BLaER1 (cell line): ENCODE measurements at regions not wholly inside any gene's neighbourhood (a gene's known extent, or its start where the extent isn't known, plus 50 kb on each side); places are given as distances from the start of the nearest gene placed in this dataset.
"Not testable (repeated sequence)": the region's sequence is repeated elsewhere in the genome, so short reads cannot be mapped to it uniquely, and the experiment has no call there.

Experiments used
- H3K27ac ChIP-seq: shearing (Covaris generic); formaldehyde crosslinking; 2 replicates; pipeline ENCODE4 v1.8.1; 2022
- H3K27me3 ChIP-seq: shearing (Covaris generic); formaldehyde crosslinking; 2 replicates; pipeline ENCODE4 v1.8.1; 2022
- H3K36me3 ChIP-seq: shearing (Covaris generic); formaldehyde crosslinking; 2 replicates; pipeline ENCODE4 v1.8.1; 2022
- H3K4me1 ChIP-seq: shearing (Covaris generic); formaldehyde crosslinking; 2 replicates; pipeline ENCODE4 v1.8.1; 2022
- H3K4me2 ChIP-seq: shearing (Covaris generic); formaldehyde crosslinking; 2 replicates; pipeline ENCODE4 v1.8.1; 2022
- H3K4me3 ChIP-seq: shearing (Covaris generic); formaldehyde crosslinking; 2 replicates; pipeline ENCODE4 v1.8.1; 2022
- H3K9ac ChIP-seq: shearing (Covaris generic); formaldehyde crosslinking; 2 replicates; pipeline ENCODE4 v1.8.1; 2022
- H3K9me3 ChIP-seq: shearing (Covaris generic); formaldehyde crosslinking; 2 replicates; pipeline ENCODE4 v1.8.1; 2022
- H4K20me1 ChIP-seq: shearing (Covaris generic); formaldehyde crosslinking; 2 replicates; pipeline ENCODE4 v1.8.1; 2022
- Cebpa-rat ChIP-seq: shearing (Covaris generic); IDR thresholded peaks from 2 replicates; pipeline ENCODE4 v1.8.1; 2022

GRCh38 chr10:90087197-90088023 is 386.0 kb downstream of the KIF20B start:
- H3K9ac ChIP-seq = no peak overlapping the region
- H3K9me3 ChIP-seq = peaks cover 7% of the 10 kb centered on the region; the same call in 1 of the 2 replicates
- H3K27ac ChIP-seq = no peak overlapping the region
- H3K4me2 ChIP-seq = no peak overlapping the region
- H4K20me1 ChIP-seq = no peaks in the 10 kb centered on the region
- H3K27me3 ChIP-seq = no peaks in the 10 kb centered on the region
- peaks cover 8% of the 10 kb centered on the region; the same call in 1 of the 2 replicates for H3K4me1 ChIP-seq
- H3K36me3 ChIP-seq = 0 out of 2 replicates have a peak, but pooled peaks cover 7% of the 10 kb centered on the region
- no peak for TF ChIP-seq Cebpa-rat
- H3K4me3 ChIP-seq = no peak overlapping the region

- TF ChIP-seq Cebpa-rat = no peak
- no peak overlapping the region for H3K4me2 ChIP-seq
- H3K27ac ChIP-seq = no peak overlapping the region
- no peaks in the 10 kb centered on the region for H3K27me3 ChIP-seq
- no peak overlapping the region for H3K4me3 ChIP-seq
- H3K4me1 ChIP-seq = peaks cover 8% of the 10 kb centered on the region; the same call in 1 of the 2 replicates
- H3K9ac ChIP-seq = no peak overlapping the region
- H3K9me3 ChIP-seq = peaks cover 7% of the 10 kb centered on the region; the same call in 1 of the 2 replicates
- H4K20me1 ChIP-seq = no peaks in the 10 kb centered on the region
- H3K36me3 ChIP-seq = 0 out of 2 replicates have a peak, but pooled peaks cover 8% of the 10 kb centered on the region
These were observed 386.6 kb downstream of the KIF20B start for GRCh38 chr10:90088024-90088317.

DNA sequence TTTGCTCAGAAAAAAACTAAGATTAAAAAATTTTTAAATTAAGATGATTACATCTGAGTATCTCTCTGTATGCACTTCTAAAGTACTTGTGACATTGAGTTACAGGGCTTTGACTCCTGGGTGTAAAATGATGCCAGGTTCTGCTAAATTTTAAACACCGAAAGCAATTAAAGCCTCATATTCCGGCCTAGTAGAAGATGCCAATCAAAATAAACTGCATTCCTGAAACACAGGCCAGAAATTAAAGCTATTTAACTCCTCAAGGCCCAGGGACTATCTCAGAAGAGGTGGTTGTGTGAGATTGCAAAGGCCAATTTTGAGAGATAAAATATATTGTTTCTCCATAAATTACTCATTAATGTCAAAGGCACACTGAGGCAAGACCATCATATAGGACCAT is 388.3 kb downstream of the KIF20B start:
- H3K9me3 ChIP-seq = peaks cover 7% of the 10 kb centered on the region; the same call in 1 of the 2 replicates
- no peak overlapping the region for H3K9ac ChIP-seq
- H3K4me1 ChIP-seq = peaks cover 8% of the 10 kb centered on the region; the same call in 1 of the 2 replicates
- 0 out of 2 replicates have a peak, but pooled peaks cover 8% of the 10 kb centered on the region for H3K36me3 ChIP-seq
- H3K27ac ChIP-seq = no peak overlapping the region
- H4K20me1 ChIP-seq = no peaks in the 10 kb centered on the region
- H3K4me2 ChIP-seq = no peak overlapping the region
- no peak for TF ChIP-seq Cebpa-rat
- no peaks in the 10 kb centered on the region for H3K27me3 ChIP-seq
- no peak overlapping the region for H3K4me3 ChIP-seq

DNA sequence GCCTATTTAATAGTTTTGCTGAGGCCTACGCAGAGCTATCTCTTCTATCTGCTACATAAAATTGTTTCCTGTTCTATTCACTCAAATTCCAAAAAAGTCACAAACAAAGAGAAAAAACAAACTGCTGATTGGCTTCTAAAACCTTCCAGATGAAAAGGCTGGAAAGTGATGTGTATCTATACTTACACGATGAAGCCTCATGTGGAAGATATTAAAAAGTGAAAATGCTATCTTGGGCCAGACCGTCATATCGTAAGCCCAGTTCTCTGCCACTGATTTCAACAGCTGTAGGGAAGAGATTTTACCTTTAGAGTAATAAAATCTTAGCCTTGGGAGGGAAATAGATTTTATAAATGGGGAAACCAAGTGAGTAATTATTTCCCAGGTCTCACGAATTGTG is 394.8 kb downstream of the KIF20B start:
- Histone ChIP-seq H3K9me3 (peaks cover 3% of the 10 kb centered on the region), H3K4me3 (no peak overlapping the region), H3K4me1 (no peaks in the 10 kb centered on the region), H4K20me1 (no peaks in the 10 kb centered on the region), H3K9ac (no peak overlapping the region), H3K36me3 (peaks cover 12% of the 10 kb centered on the region), H3K4me2 (no peak overlapping the region), H3K27ac (no peak overlapping the region), H3K27me3 (no peaks in the 10 kb centered on the region)
- no peak for TF ChIP-seq Cebpa-rat

DNA sequence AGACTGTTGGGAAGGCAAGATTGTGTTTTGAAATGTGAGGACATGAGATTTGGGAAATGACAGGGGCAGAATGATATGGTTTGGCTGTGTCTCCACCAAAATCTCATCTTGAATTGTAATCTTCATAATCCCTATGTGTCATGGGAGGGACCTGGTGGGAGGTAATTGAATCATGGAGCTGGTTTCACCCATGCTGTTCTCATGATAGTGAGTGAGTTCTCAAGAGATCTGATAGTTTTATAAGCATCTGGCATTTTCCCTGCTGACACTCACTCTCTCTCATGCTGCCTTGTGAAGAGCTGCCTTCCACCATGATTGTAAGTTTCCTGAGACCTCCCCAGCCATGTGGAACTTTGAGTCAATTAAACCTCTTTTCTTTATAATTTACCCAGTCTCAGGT is 406.2 kb downstream of the KIF20B start:
- not testable (repeated sequence) for H3K27me3 ChIP-seq, H3K4me3 ChIP-seq, H3K4me1 ChIP-seq, H3K36me3 ChIP-seq, H3K9me3 ChIP-seq, H3K27ac ChIP-seq, H3K4me2 ChIP-seq, H3K9ac ChIP-seq, H4K20me1 ChIP-seq

GRCh38 chr10:90111671-90112070 is 410.3 kb downstream of the KIF20B start:
- TF ChIP-seq Cebpa-rat = no peak
- Histone ChIP-seq H4K20me1 (no peaks in the 10 kb centered on the region), H3K27me3 (no peaks in the 10 kb centered on the region)

GRCh38 chr10:90112681-90113080 is 411.3 kb downstream of the KIF20B start:
- no peak overlapping the region for H3K9ac ChIP-seq
- H4K20me1 ChIP-seq = no peaks in the 10 kb centered on the region
- 0 out of 2 replicates have a peak, but pooled peaks cover 12% of the 10 kb centered on the region for H3K9me3 ChIP-seq
- no peaks in the 10 kb centered on the region for H3K36me3 ChIP-seq
- H3K4me3 ChIP-seq = no peak overlapping the region
- no peak for TF ChIP-seq Cebpa-rat
- H3K4me2 ChIP-seq = no peak overlapping the region
- no peaks in the 10 kb centered on the region for H3K27me3 ChIP-seq
- H3K27ac ChIP-seq = no peak overlapping the region
- no peaks in the 10 kb centered on the region for H3K4me1 ChIP-seq

More at GRCh38 chr10:90111671-90112070, 410.3 kb downstream of the KIF20B start:
- Histone ChIP-seq H3K4me2 (no peak overlapping the region), H3K4me1 (no peaks in the 10 kb centered on the region), H3K36me3 (no peaks in the 10 kb centered on the region; the same call in 1 of the 2 replicates), H3K9me3 (0 out of 2 replicates have a peak, but pooled peaks cover 6% of the 10 kb centered on the region), H3K4me3 (no peak overlapping the region), H3K9ac (no peak overlapping the region), H3K27ac (no peak overlapping the region)

- peaks cover 65% of the 10 kb centered on the region for H3K9me3 ChIP-seq
- not testable (repeated sequence) for H4K20me1 ChIP-seq, H3K4me2 ChIP-seq, H3K4me3 ChIP-seq, H3K27ac ChIP-seq, H3K4me1 ChIP-seq, H3K27me3 ChIP-seq, H3K9ac ChIP-seq
- H3K36me3 ChIP-seq = peaks cover 21% of the 10 kb centered on the region
These were observed 417.2 kb downstream of the KIF20B start for GRCh38 chr10:90118567-90118966.

- peaks cover 60% of the 10 kb centered on the region for H3K9me3 ChIP-seq
- not testable (repeated sequence) for H3K9ac ChIP-seq, H3K27ac ChIP-seq, H3K4me3 ChIP-seq, H3K27me3 ChIP-seq, H3K4me1 ChIP-seq, H4K20me1 ChIP-seq, H3K4me2 ChIP-seq
- H3K36me3 ChIP-seq = peaks cover 21% of the 10 kb centered on the region
These were observed 418.4 kb downstream of the KIF20B start for GRCh38 chr10:90119631-90120280.
